MV-4-11 (cell line): ENCODE measurements at regions not wholly inside any gene's neighbourhood (a gene's known extent, or its start where the extent isn't known, plus 50 kb on each side); places are given as distances from the start of the nearest gene placed in this dataset.

ENCODE experiments used
- DNase-seq: peaks from one replicate; lab custom pipeline; 2025; lab: John Stamatoyannopoulos, UW

DNA sequence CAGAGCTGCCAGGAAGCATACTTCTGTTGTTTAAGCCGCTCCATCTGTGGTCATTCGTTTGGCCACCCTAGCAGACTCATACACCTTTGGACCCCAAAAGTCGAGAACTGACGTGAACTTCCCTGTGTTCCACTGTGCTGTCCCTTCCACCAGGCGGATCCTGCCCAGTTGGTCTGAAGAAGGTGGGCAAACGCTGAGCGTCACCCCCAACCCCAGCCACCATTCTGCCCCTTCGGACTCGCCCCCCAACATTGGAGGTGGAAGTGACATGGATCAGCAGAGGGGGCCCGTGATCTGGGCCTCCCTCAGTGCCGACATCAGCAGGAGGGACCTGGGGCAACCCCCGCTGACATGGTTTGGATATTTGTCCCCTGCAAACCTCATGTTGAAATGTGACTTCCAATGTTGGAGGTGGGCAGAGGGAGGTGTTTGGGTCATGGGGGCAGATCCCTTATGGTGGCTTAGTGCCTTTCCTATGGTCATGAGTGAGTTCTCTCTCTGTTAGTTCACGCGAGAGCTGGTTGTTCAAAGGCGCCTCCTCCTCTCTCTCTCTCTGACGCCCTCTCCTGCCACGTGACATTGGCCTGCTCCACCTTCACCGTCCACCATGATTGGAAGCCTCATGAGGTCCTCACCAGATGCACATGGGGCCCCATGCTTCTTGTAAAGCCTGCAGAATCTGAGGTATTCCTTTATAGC, 93.6 kb upstream of the ZNF507 start:
- no peak for DNase-seq

DNA sequence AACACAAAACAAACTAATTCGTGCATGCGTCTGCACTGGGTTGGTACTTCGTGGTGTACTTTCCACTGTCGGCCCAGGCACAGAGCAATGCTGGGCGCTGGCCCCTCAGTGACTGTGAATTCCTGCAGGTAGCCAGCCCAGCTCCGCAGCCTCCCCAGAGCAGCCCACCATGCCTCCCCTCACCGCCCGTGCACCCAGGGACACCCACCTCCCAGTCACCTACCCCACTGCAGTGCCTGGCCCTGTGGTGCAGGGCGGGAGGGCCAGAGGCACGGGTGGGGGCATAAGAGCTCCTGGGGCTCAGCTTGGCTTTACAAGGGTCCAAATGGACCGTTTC, 93.1 kb upstream of the ZNF507 start:
- DNase-seq: no peak

DNA sequence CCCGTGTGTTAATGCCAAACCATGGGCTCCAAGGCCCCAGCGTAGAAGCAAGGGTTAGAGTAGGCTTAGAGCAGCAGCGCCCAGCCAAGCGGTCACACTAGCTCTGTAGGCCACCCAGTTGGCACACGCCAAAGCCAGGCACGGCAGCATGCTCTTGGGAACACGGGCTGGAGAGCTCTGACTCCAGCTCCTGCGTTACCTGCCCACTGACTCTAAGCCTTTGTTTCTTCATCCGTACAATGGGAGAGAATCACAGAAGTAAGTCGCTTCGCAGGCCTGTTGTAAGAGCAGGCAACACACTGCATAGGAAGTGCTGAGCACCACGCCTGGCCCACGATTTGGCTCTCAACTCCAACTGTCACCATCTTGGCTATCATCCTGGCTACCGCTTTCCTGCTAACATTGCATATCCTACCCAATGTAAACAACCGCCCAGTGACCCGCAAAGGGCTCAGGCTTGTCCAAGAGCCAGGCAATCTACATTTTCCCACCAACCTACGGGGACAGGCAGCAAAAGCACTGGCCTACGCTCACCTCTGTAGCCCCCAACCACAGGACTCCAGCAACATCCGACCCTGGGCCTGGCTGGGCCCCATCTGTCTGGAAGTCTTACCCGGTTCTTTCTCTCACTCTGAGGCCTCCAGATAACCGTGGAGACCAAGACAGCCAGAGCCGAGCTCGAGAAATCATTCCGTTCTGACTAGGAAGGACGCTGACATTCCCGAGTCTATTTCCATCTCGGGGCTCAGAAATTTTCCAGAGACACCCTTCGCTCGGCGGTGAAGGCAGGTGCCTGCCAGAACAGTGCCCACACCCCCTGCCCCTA, 91.5 kb upstream of the ZNF507 start:
- no peak for DNase-seq

DNA sequence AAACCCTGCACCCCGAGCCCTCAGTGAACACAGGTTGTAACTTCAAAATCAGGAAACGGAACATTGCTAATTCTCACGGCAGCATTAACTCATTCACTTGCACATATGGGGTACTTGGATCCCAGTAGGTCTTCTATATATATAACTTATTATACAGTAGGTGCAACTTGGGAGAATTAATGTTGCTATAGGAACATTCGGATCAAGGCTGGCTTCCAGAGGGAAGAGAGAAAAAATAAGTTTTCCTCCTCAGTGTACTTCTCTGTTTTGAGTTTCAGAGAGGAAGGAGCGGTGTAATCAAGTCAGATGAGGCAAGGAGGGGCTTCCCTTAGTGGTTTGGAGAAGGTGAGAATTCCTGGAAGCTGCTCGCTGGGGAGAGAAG, 90.9 kb upstream of the ZNF507 start:
- peak; percentile 64 for DNase-seq

DNA sequence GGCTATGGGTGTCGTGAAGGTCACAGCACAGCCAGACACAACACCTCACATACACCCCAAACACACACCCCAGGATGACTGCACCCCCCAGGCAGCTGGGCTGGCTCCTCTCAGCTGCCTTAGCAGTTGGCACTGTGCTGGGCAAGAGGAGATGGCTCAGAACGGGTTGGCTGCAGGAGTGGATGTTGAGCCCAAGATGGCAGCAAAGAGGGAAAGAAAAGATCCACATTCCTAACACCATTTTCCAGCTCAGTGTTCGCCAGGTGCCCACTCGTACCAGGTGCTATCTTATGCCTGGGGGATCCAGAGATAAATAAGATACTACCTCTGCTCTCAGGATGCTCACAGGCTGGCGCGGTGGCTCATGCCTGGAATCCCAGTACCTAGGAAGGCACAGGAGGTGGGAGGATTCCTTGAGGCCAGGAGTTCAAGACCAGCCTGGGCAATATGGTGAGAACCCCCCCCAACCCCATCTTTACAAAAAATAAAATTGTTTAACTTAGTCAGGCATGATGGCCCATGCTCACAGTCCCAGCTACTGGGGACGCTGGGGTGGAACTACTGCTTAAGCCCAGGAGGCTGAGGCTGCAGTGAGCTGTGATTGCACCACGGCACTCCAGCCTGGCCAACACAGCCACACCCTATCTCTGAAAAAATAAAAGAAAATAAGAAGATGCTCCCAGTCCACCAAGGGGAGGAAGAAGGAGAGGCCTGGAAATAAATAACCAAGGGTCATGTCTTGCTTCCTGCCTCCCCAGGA, 89.7 kb upstream of the ZNF507 start:
- no peak for DNase-seq

DNA sequence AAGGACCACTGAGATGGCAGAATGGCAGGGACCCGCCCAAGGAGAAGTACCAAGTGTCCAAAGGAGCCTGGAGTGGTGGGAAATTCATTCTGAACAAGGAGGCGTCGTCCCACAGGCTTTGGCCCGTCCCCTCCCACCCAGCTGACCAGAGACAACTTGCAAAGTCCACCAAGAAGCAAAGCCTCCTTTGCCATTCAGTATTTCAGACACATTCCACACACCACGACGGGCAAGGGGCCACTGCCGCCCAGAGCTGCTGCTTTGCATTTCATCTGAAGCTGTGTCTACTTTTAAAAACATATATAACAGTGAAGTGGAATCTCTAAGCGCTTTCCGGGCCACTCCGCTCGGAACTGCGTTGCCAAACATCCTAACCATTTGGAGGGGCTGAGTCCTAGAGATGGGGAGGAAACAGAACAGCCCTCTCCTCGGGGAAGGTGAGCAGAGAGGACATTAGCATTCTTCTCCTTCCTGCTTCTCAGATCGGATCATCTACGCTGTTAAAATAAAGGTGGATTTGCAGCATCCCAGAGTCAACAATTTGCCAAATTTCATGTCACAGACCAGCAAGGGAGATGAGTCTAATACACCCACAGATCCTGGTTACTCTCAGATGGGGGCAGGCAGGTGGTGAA, 89.0 kb upstream of the ZNF507 start:
- DNase-seq: no peak

DNA sequence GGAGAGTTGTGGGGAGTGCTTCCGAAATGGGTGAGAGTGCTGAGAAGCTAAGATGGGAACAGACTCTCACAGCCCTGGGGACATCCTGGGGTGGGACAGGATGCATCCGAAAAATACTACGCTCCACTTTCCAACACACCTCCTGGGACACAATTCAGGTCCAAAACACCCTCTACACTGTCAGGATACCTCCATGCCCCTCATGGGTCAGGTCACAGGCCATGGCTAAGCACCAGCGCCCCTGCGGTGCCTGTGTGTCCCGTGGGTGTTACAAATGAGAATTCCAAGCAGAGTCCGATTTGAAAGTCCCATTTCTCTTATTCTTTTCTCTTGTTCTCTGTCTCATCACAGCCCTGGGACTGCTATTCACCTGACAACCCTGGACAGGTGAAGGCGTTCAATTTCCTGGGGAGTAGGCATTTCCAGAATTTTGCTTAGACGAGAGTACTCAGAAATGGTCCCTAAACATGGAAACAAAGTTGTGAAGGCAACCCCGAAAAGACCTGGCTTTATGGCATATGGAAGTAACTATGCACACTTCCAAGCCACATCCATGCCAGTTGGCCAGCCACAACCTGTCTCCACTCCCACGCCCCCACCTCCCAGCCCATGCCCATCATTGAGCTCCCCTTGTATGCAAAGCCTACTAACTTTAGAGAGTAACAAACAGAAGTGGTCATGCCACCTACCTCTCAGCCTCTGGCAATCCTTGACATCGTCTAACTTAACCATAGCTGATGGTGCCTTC, 87.9 kb upstream of the ZNF507 start:
- no peak for DNase-seq

DNA sequence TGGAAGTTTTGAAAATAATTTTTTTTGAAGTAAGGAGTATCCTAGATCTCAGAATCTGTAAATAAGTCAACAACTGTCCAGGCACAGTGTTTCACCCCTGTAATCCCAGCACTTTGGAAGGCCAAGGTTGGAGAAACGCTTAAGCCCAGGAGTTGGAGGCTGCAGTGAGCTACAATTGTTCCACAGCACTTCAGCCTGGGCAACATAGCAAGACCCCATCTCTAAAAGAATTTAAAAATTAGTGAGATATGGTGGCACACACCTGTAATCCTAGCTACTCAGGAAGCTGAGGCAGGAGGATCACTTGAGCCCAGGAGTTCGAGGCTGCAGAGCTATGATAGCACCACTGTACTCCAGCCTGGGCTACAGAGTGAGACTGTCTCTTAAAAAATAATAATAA, 87.2 kb upstream of the ZNF507 start:
- no peak for DNase-seq

DNA sequence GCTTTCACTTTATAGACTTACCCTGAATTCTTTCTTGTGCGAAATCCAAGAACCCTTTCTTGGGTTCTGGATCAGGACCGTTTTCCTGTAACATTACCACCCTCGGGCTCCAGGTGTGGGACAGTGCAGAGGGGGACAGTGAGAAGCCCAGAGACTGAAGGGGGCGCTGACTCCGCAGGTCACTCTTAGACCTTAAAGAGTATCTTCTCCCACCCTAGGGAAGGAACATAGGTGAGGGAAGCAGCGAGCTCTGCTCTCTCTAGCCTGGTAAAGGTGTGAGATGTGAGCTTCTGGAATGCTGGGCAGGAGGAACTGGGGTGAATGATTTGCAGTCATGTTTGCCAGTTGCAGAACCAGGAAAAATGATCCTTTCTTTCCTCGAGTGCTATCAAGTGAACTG, 80.8 kb upstream of the ZNF507 start:
- no peak for DNase-seq

DNA sequence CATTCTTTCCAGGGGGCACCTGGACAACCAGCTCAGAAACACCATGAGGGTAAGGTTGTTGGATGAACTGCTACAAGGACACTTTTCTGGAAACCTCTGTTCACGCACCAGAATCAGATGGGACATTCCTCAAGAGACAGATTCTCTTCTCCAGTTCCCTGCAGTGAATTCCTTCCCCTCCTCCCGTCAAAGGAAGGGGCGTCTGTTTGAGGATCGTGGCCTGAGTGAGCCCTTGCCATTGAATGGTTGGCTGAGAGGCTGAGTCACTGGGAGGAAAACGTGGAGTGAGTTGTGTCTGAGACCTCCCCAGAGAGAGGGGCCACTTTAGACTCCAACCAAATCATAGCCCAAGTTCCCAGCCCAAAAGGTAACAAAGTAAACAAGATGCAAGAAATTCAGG, 79.4 kb upstream of the ZNF507 start:
- no peak for DNase-seq

DNA sequence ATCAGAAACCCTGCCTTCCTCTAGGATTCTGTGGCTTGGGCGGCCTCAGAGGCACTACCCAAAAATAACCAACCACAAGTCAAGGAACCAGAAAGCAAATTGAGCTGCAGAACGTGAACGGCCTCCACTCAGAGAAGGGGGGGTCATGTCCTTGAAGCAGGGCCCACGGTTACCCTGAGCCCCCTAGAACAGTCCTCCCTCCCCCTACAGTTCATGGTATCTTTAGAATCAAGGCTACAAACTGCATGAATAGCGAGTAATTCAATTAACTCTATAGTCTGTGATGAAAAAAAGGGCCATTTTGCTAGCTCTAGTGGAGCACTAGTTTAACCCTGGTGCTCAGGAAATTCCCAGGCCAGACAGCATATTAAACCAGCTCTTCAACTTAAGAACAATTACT, 79.0 kb upstream of the ZNF507 start:
- DNase-seq: peak; percentile 40

DNA sequence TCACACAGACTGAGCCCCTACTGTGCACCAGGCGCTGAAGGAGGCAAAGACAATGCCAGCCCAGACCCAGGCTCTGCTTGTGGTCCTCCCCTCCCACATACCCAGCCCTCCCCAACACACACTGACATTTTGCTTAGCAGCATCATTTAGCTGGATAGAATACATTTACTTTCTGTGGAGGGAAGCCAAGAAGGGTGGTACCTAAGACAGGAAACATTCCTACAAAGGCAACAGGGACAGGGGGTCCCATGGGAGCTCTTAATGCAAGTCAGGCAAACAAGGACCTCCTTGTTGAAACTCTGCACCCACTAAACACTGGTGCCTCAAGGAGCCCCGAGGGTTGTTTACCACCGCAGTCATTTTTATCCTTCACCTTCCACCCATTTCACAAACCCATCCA, 77.0 kb upstream of the ZNF507 start:
- no peak for DNase-seq

DNA sequence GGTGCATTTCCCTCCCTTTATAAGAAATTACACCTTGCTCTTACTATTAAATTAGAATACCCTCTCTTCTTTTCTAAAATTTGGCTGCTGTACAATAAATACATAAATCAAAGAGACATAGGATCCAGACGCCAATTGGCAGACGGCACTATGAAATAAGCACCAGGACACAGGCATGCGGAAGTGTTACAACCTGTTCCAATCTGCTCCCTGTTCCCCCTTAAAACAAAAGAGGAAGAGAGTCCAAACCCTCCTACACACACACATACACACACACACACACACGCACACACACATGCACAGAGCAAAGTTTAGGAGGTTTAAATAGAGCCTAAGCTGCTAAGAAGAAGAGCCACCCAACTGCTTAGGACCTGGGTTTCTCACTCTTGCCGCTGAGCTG, 75.6 kb upstream of the ZNF507 start:
- DNase-seq: peak; percentile 93

DNA sequence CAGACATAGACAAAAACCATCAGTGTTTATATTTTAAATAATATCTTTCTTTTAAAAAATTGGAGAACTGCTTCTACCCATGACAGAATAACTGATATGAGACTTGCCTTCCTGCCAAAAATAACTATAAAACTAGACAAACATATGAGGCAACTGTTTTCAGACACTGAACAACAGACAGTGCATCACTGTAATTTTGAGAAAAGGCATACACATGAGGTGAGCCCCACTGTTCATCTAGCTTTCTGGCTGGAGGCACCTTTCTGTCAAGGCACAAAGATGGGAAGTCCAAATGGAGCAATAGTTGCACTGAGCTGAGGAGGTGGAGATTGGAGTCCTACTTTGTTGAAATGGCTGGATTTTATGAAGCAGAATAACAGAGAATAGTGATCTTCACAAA, 71.9 kb upstream of the ZNF507 start:
- DNase-seq: no peak

DNA sequence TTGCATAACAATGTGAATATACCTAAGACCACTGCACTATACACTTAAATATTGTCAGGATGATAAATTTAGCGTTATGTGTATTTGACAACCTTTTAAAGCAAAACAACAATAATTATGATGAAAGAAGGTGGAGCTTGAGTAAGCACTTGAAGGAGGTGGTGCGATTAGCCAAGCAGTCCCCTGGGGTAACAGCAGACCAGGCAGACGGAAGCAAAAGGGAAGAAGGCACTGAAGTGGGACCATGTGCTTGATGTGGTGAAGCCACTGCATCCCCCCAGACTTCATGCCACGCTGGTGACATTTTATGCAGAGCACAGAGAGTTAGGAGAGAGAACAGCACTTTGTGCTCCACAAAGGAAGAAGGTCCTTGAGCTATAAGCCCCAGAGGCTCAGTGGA, 58.3 kb upstream of the ZNF507 start:
- DNase-seq: peak; percentile 55

DNA sequence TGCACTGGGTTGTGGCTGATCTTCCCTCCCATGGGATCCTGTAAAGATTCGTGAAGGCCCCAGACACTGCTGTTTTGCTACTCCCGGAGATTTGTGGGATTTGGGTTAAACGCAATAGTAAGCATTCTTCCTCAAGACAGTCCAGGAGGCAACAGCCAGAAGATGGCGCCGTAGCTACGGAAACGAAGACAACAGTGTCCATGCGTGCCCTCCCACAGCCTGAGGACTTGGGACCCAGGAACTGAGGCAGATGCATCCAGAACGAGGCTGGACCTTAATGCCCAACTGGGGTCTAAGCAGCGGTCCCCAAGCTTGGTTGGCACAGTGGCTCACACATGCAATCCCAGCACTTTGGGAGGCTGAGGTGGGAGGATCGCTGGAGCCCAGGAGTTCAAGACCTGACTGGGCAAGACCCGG, 57.6 kb upstream of the ZNF507 start:
- DNase-seq: peak; percentile 77

DNA sequence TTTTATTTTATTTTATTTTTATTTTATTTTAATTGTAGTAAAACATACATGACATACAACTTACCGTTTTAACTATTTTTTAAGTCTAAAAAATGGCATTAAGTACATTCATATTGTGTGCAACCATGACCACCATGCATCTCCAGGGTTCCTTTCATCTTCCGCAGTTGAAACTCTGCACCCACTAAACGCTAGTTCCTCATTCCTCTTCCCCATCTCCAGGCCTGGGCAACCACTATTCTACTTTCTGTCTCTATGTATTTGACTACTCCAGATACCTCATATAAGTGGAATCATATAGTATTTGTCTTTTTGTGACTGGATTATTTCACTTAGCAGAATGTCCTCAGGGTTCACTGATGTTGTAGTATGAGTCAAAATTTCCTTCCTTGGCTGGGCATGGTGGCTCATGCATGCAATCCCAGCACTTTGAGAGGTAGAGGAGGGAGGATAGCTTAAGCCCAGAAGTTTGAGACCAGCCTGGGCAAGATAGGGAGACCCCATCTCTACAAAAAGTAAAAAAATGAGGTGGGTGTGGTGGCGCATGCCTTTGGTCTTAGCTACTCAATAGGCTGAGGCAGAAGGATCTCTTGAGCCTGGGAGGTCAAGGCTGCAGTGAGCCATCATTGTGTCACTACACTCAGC, 55.7 kb upstream of the ZNF507 start:
- DNase-seq: peak; percentile 98

DNA sequence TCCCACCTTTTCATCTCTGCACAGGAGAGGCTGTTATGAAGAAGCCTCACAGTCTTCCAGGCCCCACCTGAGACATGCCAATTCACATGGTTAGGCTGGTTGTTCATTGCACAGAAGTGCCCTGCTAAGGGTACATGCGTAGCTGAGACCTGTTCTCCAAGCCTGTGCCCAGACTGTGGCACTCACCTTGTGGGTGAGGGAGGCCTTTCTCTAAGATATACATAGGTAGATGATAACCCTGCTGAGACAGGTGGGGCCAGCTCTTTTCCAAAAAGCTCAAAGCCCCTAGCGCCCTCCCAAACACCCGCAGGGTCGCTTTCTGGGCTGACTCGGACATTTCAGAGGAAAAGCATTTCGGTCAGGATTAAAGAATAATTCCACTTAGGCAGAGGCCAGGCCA, 53.5 kb upstream of the ZNF507 start:
- DNase-seq: no peak

DNA sequence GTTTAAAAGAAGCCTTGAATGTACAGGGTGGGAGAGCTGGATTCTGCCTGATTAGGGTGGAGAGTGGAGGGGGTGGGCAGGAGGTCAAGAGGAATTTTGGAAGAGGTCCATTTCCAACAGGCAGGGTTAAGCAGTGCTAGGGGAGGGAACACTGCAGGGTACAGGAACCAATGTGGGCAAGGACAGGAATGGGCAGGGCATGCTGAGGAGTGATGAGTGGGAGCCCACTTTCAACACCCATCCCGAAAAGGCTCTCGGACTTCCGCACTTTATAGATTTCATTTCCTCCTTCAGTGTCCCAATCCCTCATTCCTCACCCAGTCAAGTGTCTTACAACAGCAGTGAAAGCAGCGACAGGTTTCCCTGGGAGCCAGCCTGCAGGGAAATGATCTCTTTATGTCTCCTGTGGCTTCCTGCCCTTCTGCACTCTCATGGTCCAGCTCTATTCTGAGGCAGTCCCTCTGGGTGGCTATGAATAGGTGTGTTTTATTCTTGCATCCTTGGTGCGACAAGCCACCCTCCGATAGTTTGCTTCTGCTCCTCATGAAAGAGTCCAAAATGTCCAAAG, 50.5 kb upstream of the ZNF507 start:
- peak; percentile 85 for DNase-seq
